Thoracic aorta (tissue), 2 donors: ENCODE measurements at regions not wholly inside any gene's neighbourhood (a gene's known extent, or its start where the extent isn't known, plus 50 kb on each side); places are given as distances from the start of the nearest gene placed in this dataset.

Experiments used
- ATAC-seq: fragments of 150-250 bp; one replicate; pipeline ENCODE4 v1.8.0; 2017; ENCODE audit warnings: low read depth; ENCODE audit not compliant: insufficient number of reproducible peaks, low FRiP score
- DNase-seq: peaks from one replicate; pipeline ENCODE4 v3.0.0-alpha.2; 2020; ENCODE audit warnings: low spot score
- H3K27ac ChIP-seq, 2 donors: fragments of 200-600 bp; sonication (generic); 1 replicate in 1 of 2; 2 replicates in 1 of 2; pipeline ENCODE4 v1.5.1; 2016; ENCODE audit warnings: mild to moderate bottlenecking in 2 of 2, moderate library complexity in 2 of 2
- H3K27me3 ChIP-seq: fragments of 200-600 bp; sonication (generic); replicated peaks from 2 replicates; pipeline ENCODE4 v1.6.0; 2016; ENCODE audit warnings: mild to moderate bottlenecking; ENCODE audit not compliant: insufficient read depth
- H3K36me3 ChIP-seq: fragments of 200-600 bp; sonication (generic); one replicate; pipeline ENCODE4 v1.5.1; 2016
- H3K4me1 ChIP-seq, 2 donors: fragments of 200-600 bp; sonication (generic); 1 replicate in 1 of 2; 2 replicates in 1 of 2; pipeline versions ENCODE4 v1.5.1 to v1.6.0; 2016; ENCODE audit warnings: low read depth in 2 of 2, mild to moderate bottlenecking in 1 of 2; ENCODE audit not compliant: control insufficient read depth in 1 of 2
- H3K4me3 ChIP-seq: fragments of 200-600 bp; sonication (generic); 2 replicates; pipeline ENCODE4 v1.5.1; 2016; ENCODE audit warnings: mild to moderate bottlenecking
- H3K9me3 ChIP-seq: fragments of 200-600 bp; sonication (generic); 2 replicates; pipeline ENCODE4 v1.5.1; 2016
- CTCF ChIP-seq: fragments of 200-600 bp; sonication (generic); IDR thresholded peaks from one replicate; pipeline ENCODE4 v1.5.1; 2019; ENCODE audit warnings: antibody characterized with exemption

- Histone ChIP-seq H3K27me3 (no peaks in the 10 kb centered on the region), H3K27ac (no peak overlapping the region), H3K4me3 (no peak overlapping the region), H3K9me3 (no peaks in the 10 kb centered on the region), H3K36me3 (no peaks in the 10 kb centered on the region), H3K4me1 (no peaks in the 10 kb centered on the region)
- no peak for TF ChIP-seq CTCF
- DNase-seq (no peak), ATAC-seq (no peak)
Observed at GRCh38 chr10:36683421-36683820, 442.0 kb upstream of the ANKRD30A start.

- H3K4me3 ChIP-seq, result no peak overlapping the region
- no peaks in the 10 kb centered on the region for H3K36me3 ChIP-seq
- no peak for ATAC-seq
- H3K27ac ChIP-seq, result no peak overlapping the region
- no peaks in the 10 kb centered on the region for H3K9me3 ChIP-seq
- no peaks in the 10 kb centered on the region for H3K4me1 ChIP-seq
- H3K27me3 ChIP-seq, result no peaks in the 10 kb centered on the region
- no peak for TF ChIP-seq CTCF
- DNase-seq, result no peak
Observed at GRCh38 chr10:36681751-36682632, 443.4 kb upstream of the ANKRD30A start.

- H3K4me3 ChIP-seq, result no peak overlapping the region
- no peaks in the 10 kb centered on the region for H3K27me3 ChIP-seq
- no peak for TF ChIP-seq CTCF
- ATAC-seq, result no peak
- no peak overlapping the region for H3K27ac ChIP-seq
- no peaks in the 10 kb centered on the region for H3K9me3 ChIP-seq
- no peak for DNase-seq
- H3K36me3 ChIP-seq, result no peaks in the 10 kb centered on the region
- no peaks in the 10 kb centered on the region for H3K4me1 ChIP-seq
Observed at GRCh38 chr10:36679554-36679953, 445.8 kb upstream of the ANKRD30A start.

- no peaks in the 10 kb centered on the region for H3K4me1 ChIP-seq
- TF ChIP-seq CTCF, result no peak
- H3K36me3 ChIP-seq, result no peaks in the 10 kb centered on the region
- H3K27me3 ChIP-seq, result no peaks in the 10 kb centered on the region
- no peaks in the 10 kb centered on the region for H3K9me3 ChIP-seq
- H3K27ac ChIP-seq, result no peak overlapping the region
- H3K4me3 ChIP-seq, result no peak overlapping the region
- ATAC-seq (no peak), DNase-seq (no peak)
Observed at GRCh38 chr10:36677431-36677768, 448.0 kb upstream of the ANKRD30A start.

- no peak overlapping the region for H3K27ac ChIP-seq
- no peak overlapping the region for H3K4me3 ChIP-seq
- TF ChIP-seq CTCF, result no peak
- DNase-seq (no peak), ATAC-seq (no peak)
- no peaks in the 10 kb centered on the region for H3K36me3 ChIP-seq
- H3K9me3 ChIP-seq, result no peaks in the 10 kb centered on the region
- no peaks in the 10 kb centered on the region for H3K27me3 ChIP-seq
- peaks cover 0 to 3% of the 10 kb centered on the region in 2 donors for H3K4me1 ChIP-seq
Observed at GRCh38 chr10:36676756-36677430, 448.5 kb upstream of the ANKRD30A start.
